ENCODE measurements at regions not wholly inside any gene's neighbourhood (a gene's known extent, or its start where the extent isn't known, plus 50 kb on each side); places are given as distances from the start of the nearest gene placed in this dataset.

GRCh38 chr10:111452153-111452552 lies 375.3 kb downstream of the ADRA2A start:
- DNase-seq (ENCODE audit: low spot score), result no peak

- no peak for DNase-seq (ENCODE audit: low spot score)
Observed at GRCh38 chr10:111455776-111456426, 379.1 kb downstream of the ADRA2A start.

GRCh38 chr10:111458256-111458655 lies 381.4 kb downstream of the ADRA2A start:
- DNase-seq (ENCODE audit: low spot score), result no peak

GRCh38 chr10:111459967-111460366 lies 383.1 kb downstream of the ADRA2A start:
- no peak for DNase-seq (ENCODE audit: low spot score)

- DNase-seq (ENCODE audit: low spot score), result no peak
Observed at GRCh38 chr10:111472445-111472844, 395.6 kb downstream of the ADRA2A start.

- DNase-seq (ENCODE audit: low spot score), result no peak
Observed at GRCh38 chr10:111473361-111473760, 396.5 kb downstream of the ADRA2A start.

GRCh38 chr10:111474786-111475185 lies 398.0 kb downstream of the ADRA2A start:
- no peak for DNase-seq (ENCODE audit: low spot score)

- DNase-seq (ENCODE audit: low spot score), result no peak
Observed at GRCh38 chr10:111475720-111476119, 398.9 kb downstream of the ADRA2A start.

- no peak for DNase-seq (ENCODE audit: low spot score)
Observed at GRCh38 chr10:111478651-111479050, 401.8 kb downstream of the ADRA2A start.

GRCh38 chr10:111479966-111480365 lies 403.1 kb downstream of the ADRA2A start:
- DNase-seq (ENCODE audit: low spot score), result no peak

- no peak for DNase-seq (ENCODE audit: low spot score)
Observed at GRCh38 chr10:111481261-111481826, 404.5 kb downstream of the ADRA2A start.

- DNase-seq (ENCODE audit: low spot score), result no peak
Observed at GRCh38 chr10:111481866-111482265, 405.0 kb downstream of the ADRA2A start.

- no peak for DNase-seq (ENCODE audit: low spot score)
Observed at GRCh38 chr10:111482621-111483216, 405.9 kb downstream of the ADRA2A start.

GRCh38 chr10:111485767-111486166 lies 408.9 kb downstream of the ADRA2A start:
- no peak for DNase-seq (ENCODE audit: low spot score)

- no peak for DNase-seq (ENCODE audit: low spot score)
Observed at GRCh38 chr10:111486346-111486745, 409.5 kb downstream of the ADRA2A start.

- DNase-seq (ENCODE audit: low spot score), result no peak
Observed at GRCh38 chr10:111488668-111489067, 411.8 kb downstream of the ADRA2A start.

GRCh38 chr10:111491154-111491553 lies 414.3 kb downstream of the ADRA2A start:
- no peak for DNase-seq (ENCODE audit: low spot score)

GRCh38 chr10:111493024-111493625 lies 416.3 kb downstream of the ADRA2A start:
- no peak for DNase-seq (ENCODE audit: low spot score)

GRCh38 chr10:111498560-111498959 lies 421.7 kb downstream of the ADRA2A start:
- DNase-seq (ENCODE audit: low spot score), result no peak

GRCh38 chr10:111504376-111504775 lies 427.5 kb downstream of the ADRA2A start:
- no peak for DNase-seq (ENCODE audit: low spot score)

GRCh38 chr10:111506266-111507034 lies 429.6 kb downstream of the ADRA2A start:
- DNase-seq (ENCODE audit: low spot score), result no peak

- no peak for DNase-seq (ENCODE audit: low spot score)
Observed at GRCh38 chr10:111511751-111512150, 434.9 kb downstream of the ADRA2A start.

GRCh38 chr10:111515264-111515663 lies 438.4 kb downstream of the ADRA2A start:
- no peak for DNase-seq (ENCODE audit: low spot score)

All from ecto neural progenitor cell (in vitro differentiated cells).